GM21390 (cell line): ENCODE measurements at regions not wholly inside any gene's neighbourhood (a gene's known extent, or its start where the extent isn't known, plus 50 kb on each side); places are given as distances from the start of the nearest gene placed in this dataset.
"Not testable (repeated sequence)": the region's sequence is repeated elsewhere in the genome, so short reads cannot be mapped to it uniquely, and the experiment has no call there.

ENCODE experiments used
- ATAC-seq: cut with Tn5 transposase; IDR thresholded peaks from one replicate; pipeline ENCODE4 v1.9.1; 2021; ENCODE audit not compliant: unreplicated experiment

- ATAC-seq: no peak
These were observed 170.1 kb downstream of the RPRM start for GRCh38 chr2:153308466-153308865.

GRCh38 chr2:153307223-153307622, 171.3 kb downstream of the RPRM start:
- ATAC-seq: no peak

GRCh38 chr2:153299809-153300208, 178.8 kb downstream of the RPRM start:
- ATAC-seq: no peak

DNA sequence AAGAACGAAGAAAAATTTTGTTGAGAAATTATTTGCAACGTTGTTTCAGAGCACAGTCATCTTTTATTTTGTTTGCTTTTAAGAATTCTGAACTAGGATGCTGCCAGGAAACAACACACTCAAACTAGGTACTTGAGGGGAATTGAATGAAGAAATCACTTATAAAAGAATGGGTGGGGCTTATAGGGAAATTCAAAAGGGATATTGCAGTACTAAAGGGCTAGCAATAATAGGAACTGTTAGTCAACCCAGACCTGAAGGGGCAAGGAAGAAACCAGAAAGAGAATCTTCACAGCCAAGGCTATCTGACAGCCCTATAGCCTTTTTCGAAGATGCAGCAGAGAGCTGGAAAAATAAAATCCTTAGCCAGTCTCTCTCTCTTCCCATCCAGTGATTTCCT, 179.3 kb downstream of the RPRM start:
- ATAC-seq: no peak

DNA sequence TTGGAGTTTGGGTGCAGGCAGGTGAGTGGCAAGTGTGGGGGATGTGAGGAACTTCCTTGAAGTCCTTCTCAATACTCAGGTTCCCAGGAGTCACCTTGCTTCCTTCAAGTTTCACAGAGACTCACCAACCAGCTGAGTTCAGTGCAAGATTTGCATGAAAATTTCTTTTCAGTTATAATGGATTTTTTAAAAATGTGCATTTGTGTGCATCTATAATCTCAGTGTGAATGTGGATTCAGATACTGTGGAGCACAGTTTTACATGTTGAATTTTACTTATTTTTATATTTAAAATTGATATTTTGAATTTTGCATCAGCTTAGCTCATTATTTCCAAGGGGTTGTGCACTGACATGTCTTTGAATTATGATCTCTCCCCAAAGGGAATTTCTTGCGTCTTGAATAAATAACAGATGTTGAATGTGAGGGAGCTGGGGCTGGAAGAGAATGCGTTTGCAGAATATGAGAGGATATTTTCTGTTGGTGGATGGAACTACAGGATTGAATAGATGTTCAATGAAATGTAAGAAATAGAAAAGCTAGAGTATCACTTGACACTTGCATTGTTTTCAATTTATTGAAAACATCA, 184.3 kb downstream of the RPRM start:
- ATAC-seq: no peak

- no peak for ATAC-seq
These were observed 186.8 kb downstream of the RPRM start for GRCh38 chr2:153291718-153292117.

GRCh38 chr2:153287109-153287801, 191.3 kb downstream of the RPRM start:
- peak; percentile 58 for ATAC-seq

GRCh38 chr2:153268941-153269461, 209.6 kb downstream of the RPRM start:
- ATAC-seq: no peak

GRCh38 chr2:153256876-153257275, 221.7 kb downstream of the RPRM start:
- ATAC-seq: not testable (repeated sequence)

- not testable (repeated sequence) for ATAC-seq
These were observed 231.9 kb downstream of the RPRM start for GRCh38 chr2:153246636-153247035.

DNA sequence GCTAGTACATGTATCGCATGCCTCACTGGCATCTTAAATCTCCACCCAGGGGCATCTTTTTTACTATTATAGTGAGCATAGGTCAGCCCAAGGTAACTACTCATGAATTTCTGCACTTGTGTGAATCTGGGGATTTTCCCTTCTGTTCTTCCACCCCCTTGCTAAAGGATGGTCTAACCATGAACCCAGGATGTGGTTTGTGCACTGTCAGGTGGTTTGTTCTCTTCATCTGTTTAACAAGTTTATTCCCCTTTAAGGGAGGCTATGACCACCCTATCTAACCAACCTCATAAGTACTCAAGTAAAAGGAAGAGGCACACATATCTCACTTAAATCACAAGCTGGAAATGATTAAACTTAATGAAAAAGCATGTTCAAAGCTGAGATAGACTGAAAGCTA, 243.0 kb downstream of the RPRM start:
- ATAC-seq: peak; percentile 71

- no peak for ATAC-seq
These were observed 246.1 kb downstream of the RPRM start for GRCh38 chr2:153232464-153232863.

GRCh38 chr2:153230977-153231376, 247.6 kb downstream of the RPRM start:
- no peak for ATAC-seq

DNA sequence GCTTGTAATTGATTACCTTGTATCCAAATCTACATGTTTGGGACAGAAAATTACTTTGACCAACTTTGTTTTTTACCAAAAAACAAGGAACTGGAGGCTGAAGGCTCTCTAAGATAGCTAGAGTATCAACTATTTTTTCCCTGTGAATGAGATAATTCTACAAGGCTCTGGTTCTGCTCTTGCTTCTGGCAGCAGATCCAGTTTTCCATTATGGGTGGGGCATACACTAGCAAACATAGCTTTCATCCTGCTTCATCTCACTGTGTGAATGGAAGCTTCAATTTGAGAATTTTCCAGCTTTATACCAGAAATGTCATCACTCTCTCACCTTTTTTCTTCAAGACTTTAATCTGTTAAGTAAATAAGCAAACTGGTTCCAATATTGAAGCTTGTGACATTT, 249.7 kb downstream of the RPRM start:
- no peak for ATAC-seq

DNA sequence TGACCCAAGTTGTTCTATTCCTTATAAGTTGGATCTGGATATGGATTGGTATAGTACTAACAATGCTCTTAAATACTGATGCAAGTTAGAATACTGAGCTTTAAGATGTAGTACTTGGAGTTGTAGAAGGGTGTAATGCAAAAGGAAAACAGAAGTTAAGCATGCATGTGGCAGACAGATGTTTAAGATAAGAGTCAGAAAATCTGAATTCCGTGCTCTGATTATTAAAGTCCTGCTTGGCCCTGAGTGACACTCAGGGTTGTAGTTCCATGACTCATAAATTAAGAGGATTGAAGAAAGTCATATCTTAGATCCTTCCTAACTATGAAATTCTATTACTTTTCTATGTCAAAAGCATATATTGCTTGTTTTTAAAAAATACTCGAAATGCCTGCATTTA, 250.6 kb downstream of the RPRM start:
- no peak for ATAC-seq

DNA sequence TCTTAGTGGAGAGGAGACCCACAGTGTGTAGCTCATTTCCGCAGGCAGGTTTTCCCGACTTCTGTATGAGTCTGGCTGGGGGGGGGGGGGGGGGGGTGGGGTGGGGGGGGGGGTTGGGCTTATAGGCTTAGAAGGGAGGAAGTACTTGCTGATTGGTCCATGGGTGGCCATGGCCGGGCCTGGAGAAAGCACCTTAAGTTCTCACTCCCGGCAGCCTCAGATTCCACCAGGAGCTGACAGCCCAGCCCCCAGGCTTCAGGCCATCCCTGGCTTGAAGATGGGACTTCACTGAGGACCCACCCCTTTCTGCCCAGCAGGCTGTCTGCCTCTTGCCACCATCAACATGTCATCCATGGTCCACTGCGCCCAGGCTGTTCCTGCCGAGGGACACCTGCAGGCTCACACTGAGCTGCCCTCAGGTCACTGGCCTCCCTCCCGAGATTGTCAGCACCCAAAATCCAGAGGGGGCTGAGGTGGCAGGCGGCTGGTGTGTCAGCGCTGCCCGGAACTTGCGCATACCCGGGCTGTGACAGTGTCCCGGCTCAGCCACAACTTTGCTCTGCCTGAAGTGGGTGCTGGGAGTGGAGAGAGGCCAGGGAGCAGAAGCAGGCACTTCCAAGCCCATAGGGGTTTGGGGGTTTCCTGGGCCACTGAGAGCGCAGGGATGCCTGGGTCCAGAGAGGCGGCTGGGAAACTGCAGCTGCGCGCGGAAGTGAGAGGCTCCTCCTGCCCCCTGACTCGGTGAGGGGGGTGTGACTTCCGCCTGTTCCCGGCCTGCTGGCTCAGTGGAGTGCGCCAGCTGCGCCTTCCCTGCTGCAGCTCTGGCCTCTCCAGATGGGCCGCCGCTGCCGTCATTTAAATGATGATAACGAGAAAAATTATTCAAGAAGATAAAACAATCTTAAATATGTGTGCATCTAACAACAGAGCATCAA, 256.1 kb downstream of the RPRM start:
- ATAC-seq: no peak

GRCh38 chr2:153221506-153221905, 257.1 kb downstream of the RPRM start:
- ATAC-seq: no peak

DNA sequence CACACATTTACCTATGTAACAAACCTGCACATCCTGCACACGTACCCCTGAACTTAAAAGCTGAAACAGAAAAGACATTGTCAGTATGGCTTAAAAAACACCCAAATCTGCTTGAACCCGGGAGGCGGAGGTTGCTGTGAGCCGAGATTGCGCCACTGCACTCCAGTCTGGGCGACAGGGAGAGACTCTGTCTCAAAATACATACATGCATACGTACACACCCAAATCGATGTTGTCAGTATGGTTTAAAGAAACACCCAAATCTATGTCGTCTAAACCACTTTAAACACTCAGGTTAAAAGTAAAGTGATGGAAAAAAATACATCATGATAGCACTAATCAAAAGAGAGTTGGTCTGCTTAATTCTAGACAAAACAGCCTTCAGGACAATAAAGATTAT, 257.5 kb downstream of the RPRM start:
- ATAC-seq: no peak

DNA sequence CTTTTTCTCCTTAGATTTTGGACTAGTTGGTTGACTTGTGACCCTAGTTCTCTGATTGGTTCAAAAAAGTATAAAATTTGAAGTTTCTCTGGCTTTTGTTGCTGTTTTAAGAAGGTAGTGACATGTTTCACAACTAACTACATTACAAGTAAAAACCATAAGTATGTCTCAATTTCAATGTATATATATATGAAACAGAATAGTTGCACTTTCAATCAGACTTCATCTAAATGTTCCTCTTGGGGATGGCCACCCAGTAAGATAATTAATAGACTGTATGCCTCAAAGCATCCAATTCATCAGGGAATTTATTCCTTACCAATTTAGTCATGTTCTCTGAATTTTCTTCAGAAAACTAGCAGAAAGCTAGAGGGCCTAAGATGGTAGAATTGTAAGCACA, 259.7 kb downstream of the RPRM start:
- no peak for ATAC-seq

DNA sequence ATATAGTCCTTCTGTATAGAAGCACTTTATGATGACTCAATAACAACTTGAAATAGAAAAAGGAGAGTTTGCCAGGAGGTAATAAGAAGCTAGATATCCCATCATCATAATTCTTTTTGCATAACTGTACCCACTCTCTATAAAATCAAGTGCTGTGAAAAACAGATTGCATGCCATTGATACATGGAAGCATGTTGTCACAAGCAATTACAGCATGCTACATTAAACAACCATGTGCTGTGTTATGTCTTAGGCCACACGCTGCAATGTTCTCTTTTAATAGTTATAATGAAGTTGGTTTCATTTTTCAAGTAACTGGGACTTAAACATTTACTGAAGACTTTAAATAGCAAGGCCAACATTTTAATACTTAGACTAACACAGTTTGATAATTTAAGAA, 264.2 kb downstream of the RPRM start:
- ATAC-seq: no peak

DNA sequence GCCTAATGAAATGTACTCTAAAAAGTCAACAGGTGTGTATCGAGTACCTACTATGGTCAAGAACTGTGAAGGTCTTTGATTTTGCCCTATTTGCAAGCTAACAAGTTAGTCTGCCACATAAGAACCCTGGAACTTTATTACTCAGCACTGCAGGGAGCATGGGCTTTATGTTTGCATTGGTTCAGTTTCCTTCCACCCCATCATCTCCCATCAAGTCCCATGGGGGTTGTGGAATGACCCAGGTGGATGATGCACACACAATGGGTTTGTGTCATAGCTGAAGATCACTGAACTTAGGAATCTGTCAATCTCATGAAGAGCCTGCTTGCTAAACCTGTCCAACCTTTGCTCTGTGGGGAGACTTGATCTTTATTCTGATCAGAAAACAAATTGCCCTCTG, 265.5 kb downstream of the RPRM start:
- no peak for ATAC-seq
